ENCODE measurements at regions not wholly inside any gene's neighbourhood (a gene's known extent, or its start where the extent isn't known, plus 50 kb on each side); places are given as distances from the start of the nearest gene placed in this dataset.

DNA sequence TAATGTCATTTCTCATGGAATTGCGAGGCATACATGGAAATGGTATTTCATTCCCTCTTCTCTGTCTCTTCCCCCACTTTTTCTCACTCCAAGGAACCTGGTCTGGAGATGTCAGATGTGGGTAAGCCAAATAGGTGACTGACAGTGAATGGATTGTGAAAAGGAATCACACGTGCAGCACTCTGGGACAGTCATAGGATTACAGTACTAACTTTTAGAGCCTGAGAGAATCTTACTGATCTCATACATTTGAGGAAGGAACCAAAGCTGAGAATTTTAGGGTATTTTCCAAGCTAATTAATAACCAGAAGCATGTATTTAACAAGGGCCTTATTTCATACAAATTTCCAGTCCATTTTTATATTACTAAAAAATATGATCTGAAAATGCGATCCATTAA, 58.1 kb upstream of the ERBB4 start:
- no peak overlapping the region for H3K27ac Mint-ChIP-seq
- Histone ChIP-seq H3K36me3 (ENCODE audit: insufficient read depth) (no peaks in the 10 kb centered on the region), H3K4me2 (no peak overlapping the region), H2AFZ (no peak overlapping the region; the same call in 1 of the 2 replicates), H4K20me1 (replicated peaks; ENCODE audit: insufficient read depth) (no peaks in the 10 kb centered on the region), H3K9me2 (ENCODE audit: insufficient read depth) (no peaks in the 10 kb centered on the region), H3K27me3 (ENCODE audit: insufficient read depth) (no peaks in the 10 kb centered on the region), H3F3A (replicated peaks; ENCODE audit: low read depth) (no peaks in the 10 kb centered on the region), H3K4me3 (no peak overlapping the region), H3K4me1 (ENCODE audit: insufficient read depth) (no peaks in the 10 kb centered on the region), H3K27ac (ENCODE audit: low read depth) (no peak overlapping the region), H3K79me2 (replicated peaks; ENCODE audit: insufficient read depth) (no peaks in the 10 kb centered on the region)
- TF ChIP-seq, protein P1, sequence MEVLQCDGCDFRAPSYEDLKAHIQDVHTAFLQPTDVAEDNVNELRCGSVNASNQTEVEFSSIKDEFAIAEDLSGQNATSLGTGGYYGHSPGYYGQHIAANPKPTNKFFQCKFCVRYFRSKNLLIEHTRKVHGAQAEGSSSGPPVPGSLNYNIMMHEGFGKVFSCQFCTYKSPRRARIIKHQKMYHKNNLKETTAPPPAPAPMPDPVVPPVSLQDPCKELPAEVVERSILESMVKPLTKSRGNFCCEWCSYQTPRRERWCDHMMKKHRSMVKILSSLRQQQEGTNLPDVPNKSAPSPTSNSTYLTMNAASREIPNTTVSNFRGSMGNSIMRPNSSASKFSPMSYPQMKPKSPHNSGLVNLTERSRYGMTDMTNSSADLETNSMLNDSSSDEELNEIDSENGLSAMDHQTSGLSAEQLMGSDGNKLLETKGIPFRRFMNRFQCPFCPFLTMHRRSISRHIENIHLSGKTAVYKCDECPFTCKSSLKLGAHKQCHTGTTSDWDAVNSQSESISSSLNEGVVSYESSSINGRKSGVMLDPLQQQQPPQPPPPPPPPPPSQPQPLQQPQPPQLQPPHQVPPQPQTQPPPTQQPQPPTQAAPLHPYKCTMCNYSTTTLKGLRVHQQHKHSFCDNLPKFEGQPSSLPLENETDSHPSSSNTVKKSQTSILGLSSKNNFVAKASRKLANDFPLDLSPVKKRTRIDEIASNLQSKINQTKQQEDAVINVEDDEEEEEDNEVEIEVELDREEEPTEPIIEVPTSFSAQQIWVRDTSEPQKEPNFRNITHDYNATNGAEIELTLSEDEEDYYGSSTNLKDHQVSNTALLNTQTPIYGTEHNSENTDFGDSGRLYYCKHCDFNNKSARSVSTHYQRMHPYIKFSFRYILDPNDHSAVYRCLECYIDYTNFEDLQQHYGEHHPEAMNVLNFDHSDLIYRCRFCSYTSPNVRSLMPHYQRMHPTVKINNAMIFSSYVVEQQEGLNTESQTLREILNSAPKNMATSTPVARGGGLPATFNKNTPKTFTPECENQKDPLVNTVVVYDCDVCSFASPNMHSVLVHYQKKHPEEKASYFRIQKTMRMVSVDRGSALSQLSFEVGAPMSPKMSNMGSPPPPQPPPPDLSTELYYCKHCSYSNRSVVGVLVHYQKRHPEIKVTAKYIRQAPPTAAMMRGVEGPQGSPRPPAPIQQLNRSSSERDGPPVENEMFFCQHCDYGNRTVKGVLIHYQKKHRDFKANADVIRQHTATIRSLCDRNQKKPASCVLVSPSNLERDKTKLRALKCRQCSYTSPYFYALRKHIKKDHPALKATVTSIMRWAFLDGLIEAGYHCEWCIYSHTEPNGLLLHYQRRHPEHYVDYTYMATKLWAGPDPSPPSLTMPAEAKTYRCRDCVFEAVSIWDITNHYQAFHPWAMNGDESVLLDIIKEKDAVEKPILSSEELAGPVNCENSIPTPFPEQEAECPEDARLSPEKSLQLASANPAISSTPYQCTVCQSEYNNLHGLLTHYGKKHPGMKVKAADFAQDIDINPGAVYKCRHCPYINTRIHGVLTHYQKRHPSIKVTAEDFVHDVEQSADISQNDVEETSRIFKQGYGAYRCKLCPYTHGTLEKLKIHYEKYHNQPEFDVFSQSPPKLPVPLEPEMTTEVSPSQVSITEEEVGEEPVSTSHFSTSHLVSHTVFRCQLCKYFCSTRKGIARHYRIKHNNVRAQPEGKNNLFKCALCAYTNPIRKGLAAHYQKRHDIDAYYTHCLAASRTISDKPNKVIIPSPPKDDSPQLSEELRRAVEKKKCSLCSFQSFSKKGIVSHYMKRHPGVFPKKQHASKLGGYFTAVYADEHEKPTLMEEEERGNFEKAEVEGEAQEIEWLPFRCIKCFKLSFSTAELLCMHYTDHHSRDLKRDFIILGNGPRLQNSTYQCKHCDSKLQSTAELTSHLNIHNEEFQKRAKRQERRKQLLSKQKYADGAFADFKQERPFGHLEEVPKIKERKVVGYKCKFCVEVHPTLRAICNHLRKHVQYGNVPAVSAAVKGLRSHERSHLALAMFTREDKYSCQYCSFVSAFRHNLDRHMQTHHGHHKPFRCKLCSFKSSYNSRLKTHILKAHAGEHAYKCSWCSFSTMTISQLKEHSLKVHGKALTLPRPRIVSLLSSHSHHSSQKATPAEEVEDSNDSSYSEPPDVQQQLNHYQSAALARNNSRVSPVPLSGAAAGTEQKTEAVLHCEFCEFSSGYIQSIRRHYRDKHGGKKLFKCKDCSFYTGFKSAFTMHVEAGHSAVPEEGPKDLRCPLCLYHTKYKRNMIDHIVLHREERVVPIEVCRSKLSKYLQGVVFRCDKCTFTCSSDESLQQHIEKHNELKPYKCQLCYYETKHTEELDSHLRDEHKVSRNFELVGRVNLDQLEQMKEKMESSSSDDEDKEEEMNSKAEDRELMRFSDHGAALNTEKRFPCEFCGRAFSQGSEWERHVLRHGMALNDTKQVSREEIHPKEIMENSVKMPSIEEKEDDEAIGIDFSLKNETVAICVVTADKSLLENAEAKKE (CRISPR knock-in tag; IDR thresholded peaks at IDR 0.05), result no peak
- TF ChIP-seq JUNB (IDR thresholded peaks at IDR 0.05; ENCODE audit: unreplicated experiment) (no peak), EZH2 (IDR thresholded peaks at IDR 0.05; ENCODE audit: low read depth, unreplicated experiment) (no peak), ZNF331 (CRISPR knock-in tag; IDR thresholded peaks at IDR 0.05; ENCODE audit: low read depth) (no peak), EZH2phosphoT487 (IDR thresholded peaks at IDR 0.05; ENCODE audit: unreplicated experiment) (no peak), CREB1 (CRISPR knock-in tag; IDR thresholded peaks at IDR 0.05; ENCODE audit: low read depth) (no peak), STAT1 (IDR thresholded peaks at IDR 0.05; ENCODE audit: unreplicated experiment) (no peak), ZNF114 (CRISPR knock-in tag; IDR thresholded peaks at IDR 0.05) (no peak), POLR2AphosphoS5 (IDR thresholded peaks at IDR 0.05; ENCODE audit: low read depth) (no peak), NANOG (IDR thresholded peaks at IDR 0.05; ENCODE audit: borderline replicate concordance) (no peak)
- TF ChIP-seq, protein P2, sequence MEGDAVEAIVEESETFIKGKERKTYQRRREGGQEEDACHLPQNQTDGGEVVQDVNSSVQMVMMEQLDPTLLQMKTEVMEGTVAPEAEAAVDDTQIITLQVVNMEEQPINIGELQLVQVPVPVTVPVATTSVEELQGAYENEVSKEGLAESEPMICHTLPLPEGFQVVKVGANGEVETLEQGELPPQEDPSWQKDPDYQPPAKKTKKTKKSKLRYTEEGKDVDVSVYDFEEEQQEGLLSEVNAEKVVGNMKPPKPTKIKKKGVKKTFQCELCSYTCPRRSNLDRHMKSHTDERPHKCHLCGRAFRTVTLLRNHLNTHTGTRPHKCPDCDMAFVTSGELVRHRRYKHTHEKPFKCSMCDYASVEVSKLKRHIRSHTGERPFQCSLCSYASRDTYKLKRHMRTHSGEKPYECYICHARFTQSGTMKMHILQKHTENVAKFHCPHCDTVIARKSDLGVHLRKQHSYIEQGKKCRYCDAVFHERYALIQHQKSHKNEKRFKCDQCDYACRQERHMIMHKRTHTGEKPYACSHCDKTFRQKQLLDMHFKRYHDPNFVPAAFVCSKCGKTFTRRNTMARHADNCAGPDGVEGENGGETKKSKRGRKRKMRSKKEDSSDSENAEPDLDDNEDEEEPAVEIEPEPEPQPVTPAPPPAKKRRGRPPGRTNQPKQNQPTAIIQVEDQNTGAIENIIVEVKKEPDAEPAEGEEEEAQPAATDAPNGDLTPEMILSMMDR (conservative IDR thresholded peaks at IDR 0.05; ENCODE audit: low read depth in 2 of 2), result no peak
- TF ChIP-seq, protein P3, sequence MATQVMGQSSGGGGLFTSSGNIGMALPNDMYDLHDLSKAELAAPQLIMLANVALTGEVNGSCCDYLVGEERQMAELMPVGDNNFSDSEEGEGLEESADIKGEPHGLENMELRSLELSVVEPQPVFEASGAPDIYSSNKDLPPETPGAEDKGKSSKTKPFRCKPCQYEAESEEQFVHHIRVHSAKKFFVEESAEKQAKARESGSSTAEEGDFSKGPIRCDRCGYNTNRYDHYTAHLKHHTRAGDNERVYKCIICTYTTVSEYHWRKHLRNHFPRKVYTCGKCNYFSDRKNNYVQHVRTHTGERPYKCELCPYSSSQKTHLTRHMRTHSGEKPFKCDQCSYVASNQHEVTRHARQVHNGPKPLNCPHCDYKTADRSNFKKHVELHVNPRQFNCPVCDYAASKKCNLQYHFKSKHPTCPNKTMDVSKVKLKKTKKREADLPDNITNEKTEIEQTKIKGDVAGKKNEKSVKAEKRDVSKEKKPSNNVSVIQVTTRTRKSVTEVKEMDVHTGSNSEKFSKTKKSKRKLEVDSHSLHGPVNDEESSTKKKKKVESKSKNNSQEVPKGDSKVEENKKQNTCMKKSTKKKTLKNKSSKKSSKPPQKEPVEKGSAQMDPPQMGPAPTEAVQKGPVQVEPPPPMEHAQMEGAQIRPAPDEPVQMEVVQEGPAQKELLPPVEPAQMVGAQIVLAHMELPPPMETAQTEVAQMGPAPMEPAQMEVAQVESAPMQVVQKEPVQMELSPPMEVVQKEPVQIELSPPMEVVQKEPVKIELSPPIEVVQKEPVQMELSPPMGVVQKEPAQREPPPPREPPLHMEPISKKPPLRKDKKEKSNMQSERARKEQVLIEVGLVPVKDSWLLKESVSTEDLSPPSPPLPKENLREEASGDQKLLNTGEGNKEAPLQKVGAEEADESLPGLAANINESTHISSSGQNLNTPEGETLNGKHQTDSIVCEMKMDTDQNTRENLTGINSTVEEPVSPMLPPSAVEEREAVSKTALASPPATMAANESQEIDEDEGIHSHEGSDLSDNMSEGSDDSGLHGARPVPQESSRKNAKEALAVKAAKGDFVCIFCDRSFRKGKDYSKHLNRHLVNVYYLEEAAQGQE (IDR thresholded peaks at IDR 0.05; ENCODE audit: unreplicated experiment), result no peak
- TF ChIP-seq, protein P4, sequence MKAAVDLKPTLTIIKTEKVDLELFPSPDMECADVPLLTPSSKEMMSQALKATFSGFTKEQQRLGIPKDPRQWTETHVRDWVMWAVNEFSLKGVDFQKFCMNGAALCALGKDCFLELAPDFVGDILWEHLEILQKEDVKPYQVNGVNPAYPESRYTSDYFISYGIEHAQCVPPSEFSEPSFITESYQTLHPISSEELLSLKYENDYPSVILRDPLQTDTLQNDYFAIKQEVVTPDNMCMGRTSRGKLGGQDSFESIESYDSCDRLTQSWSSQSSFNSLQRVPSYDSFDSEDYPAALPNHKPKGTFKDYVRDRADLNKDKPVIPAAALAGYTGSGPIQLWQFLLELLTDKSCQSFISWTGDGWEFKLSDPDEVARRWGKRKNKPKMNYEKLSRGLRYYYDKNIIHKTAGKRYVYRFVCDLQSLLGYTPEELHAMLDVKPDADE (IDR thresholded peaks at IDR 0.05), result no peak
- DNase-seq (ENCODE audit: low spot score) (no peak), ATAC-seq (no peak)
- no peak overlapping the region for H3K4me3 Mint-ChIP-seq
- no peaks in the 10 kb centered on the region for H3K36me3 Mint-ChIP-seq (ENCODE audit: low read depth)
- H3K9me3 Mint-ChIP-seq, result no peaks in the 10 kb centered on the region
- no peaks in the 10 kb centered on the region for H3K4me1 Mint-ChIP-seq
- no peaks in the 10 kb centered on the region for H3K27me3 Mint-ChIP-seq (ENCODE audit: insufficient read depth, low read depth, poor library complexity)

Data from GM23338 (cell line).